PC-3 (cell line): ENCODE measurements at regions not wholly inside any gene's neighbourhood (a gene's known extent, or its start where the extent isn't known, plus 50 kb on each side); places are given as distances from the start of the nearest gene placed in this dataset.

Source experiments
- ATAC-seq: fragments of 200-7000 bp; cut with Tn5 transposase; 2 replicates; pipeline ENCODE4 v1.9.1; 2020; ENCODE audit warnings: mild to moderate bottlenecking, moderate library complexity
- BruUV-seq: library from RNA; stranded (reverse); fragments of 400-500 nt; replicated peaks from 2 replicates; lab custom pipeline; 2021; lab: Mats Ljungman, UMichigan
- CTCF ChIA-PET: fragments of 300-600 bp; sonication (Branson Sonifier 250); formaldehyde crosslinking; loops from one replicate; lab custom pipeline; 2022; ENCODE audit warnings: antibody characterized with exemption; lab: Charles Lee
- POLR2A ChIA-PET: fragments of 300-600 bp; sonication (Branson Sonifier 250); formaldehyde crosslinking; loops from one replicate; lab custom pipeline; 2022; ENCODE audit warnings: antibody characterized with exemption; ENCODE audit not compliant: unreplicated experiment; lab: Charles Lee
- DNase-seq: peaks from one replicate; pipeline ENCODE4 v3.0.0-alpha.2; 2015
- H2AFZ ChIP-seq: fragments of 300-600 bp; sonication (generic); 2 replicates; pipeline ENCODE4 v1.6.0; 2016; ENCODE audit warnings: antibody characterized with exemption, low read length
- H3F3A ChIP-seq: fragments of 300-600 bp; sonication (generic); one replicate; pipeline ENCODE4 v1.6.0; 2017; ENCODE audit warnings: antibody characterized with exemption, low read length, control low read depth, mild to moderate bottlenecking; ENCODE audit not compliant: unreplicated experiment
- H3K27ac ChIP-seq: fragments of 300-600 bp; sonication (generic); 2 replicates; pipeline ENCODE4 v1.5.1; 2016; ENCODE audit warnings: mild to moderate bottlenecking, low read length
- H3K27me3 ChIP-seq: fragments of 300-600 bp; sonication (generic); 2 replicates; pipeline ENCODE4 v1.6.1; 2016; ENCODE audit warnings: low read length, mixed read lengths
- H3K36me3 ChIP-seq: fragments of 300-600 bp; sonication (generic); 2 replicates; pipeline ENCODE4 v1.6.1; 2016; ENCODE audit warnings: low read depth, mixed run types, low read length, mixed read lengths
- H3K4me1 ChIP-seq: fragments of 300-600 bp; sonication (generic); 2 replicates; pipeline ENCODE4 v1.5.1; 2016; ENCODE audit warnings: low read length; ENCODE audit not compliant: insufficient read depth
- H3K4me2 ChIP-seq: fragments of 300-600 bp; sonication (generic); 2 replicates; pipeline ENCODE4 v1.6.0; 2016; ENCODE audit warnings: low read length
- H3K4me3 ChIP-seq: fragments of 300-600 bp; sonication (generic); 2 replicates; pipeline ENCODE4 v1.5.1; 2016; ENCODE audit warnings: mild to moderate bottlenecking, low read length, mixed read lengths
- H3K79me2 ChIP-seq: fragments of 300-600 bp; sonication (generic); 2 replicates; pipeline ENCODE4 v1.6.1; 2017; ENCODE audit warnings: low read length, mixed read lengths
- H3K9ac ChIP-seq: fragments of 300-600 bp; sonication (generic); 2 replicates; pipeline ENCODE4 v1.6.0; 2016; ENCODE audit warnings: mild to moderate bottlenecking, low read length
- H3K9me2 ChIP-seq: fragments of 300-600 bp; sonication (generic); replicated peaks from 2 replicates; pipeline ENCODE4 v1.6.1; 2016; ENCODE audit warnings: mixed run types, low read length, mixed read lengths
- H3K9me3 ChIP-seq: fragments of 300-600 bp; sonication (generic); 2 replicates; pipeline ENCODE4 v1.6.1; 2016; ENCODE audit warnings: low read length, mixed read lengths
- H4K20me1 ChIP-seq: fragments of 300-600 bp; sonication (generic); 2 replicates; pipeline ENCODE4 v1.6.1; 2016; ENCODE audit warnings: low read length, mixed read lengths
- CTCF ChIP-seq: fragments of 300-600 bp; sonication (generic); conservative IDR thresholded peaks from 2 replicates; pipeline ENCODE4 v1.5.1; 2017; ENCODE audit warnings: antibody characterized with exemption, low read depth, mild to moderate bottlenecking, low read length
- EZH2 ChIP-seq: fragments of 300-600 bp; sonication (generic); IDR thresholded peaks from one replicate; pipeline ENCODE4 v1.6.1; 2017; ENCODE audit warnings: antibody characterized with exemption, mild to moderate bottlenecking, low read length; ENCODE audit not compliant: unreplicated experiment
- EZH2phosphoT487 ChIP-seq: fragments of 300-600 bp; sonication (generic); IDR thresholded peaks from 2 replicates; pipeline ENCODE4 v1.6.1; 2018; ENCODE audit warnings: mild to moderate bottlenecking, antibody characterized with exemption, low read length, borderline replicate concordance
- intact Hi-C: fragments of 100-400 bp; cut with micrococcal nuclease; formaldehyde crosslinking; loops from 2 replicates; pipeline ENCODE4 v1.9.0; 2023

DNA sequence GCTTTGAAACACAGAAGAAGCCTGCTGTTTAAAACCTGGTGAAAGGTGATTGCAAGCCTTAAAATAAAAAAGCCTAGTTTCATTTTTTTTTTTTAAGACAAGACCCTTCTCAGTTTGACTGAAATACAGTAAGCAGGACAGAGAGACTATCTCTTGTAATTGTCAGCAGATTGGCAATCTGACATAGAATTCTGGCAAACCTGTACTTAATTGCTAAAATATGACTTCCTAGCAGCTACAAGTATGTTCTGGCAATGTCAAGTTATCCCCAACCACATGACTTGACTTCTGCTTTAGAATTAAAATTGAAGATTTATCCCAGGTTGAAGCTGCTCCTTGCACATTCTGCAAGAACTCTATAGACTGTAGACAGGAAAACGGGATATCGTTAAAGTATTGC, 232.8 kb upstream of the NR2F2 start:
- Histone ChIP-seq H3K27ac (no peak overlapping the region), H3K4me1 (peaks cover 6% of the 10 kb centered on the region; the same call in 1 of the 2 replicates), H3F3A (no peaks in the 10 kb centered on the region), H3K4me2 (no peak overlapping the region), H4K20me1 (no peaks in the 10 kb centered on the region), H3K4me3 (no peak overlapping the region), H3K36me3 (no peaks in the 10 kb centered on the region), H3K9me2 (no peaks in the 10 kb centered on the region), H3K79me2 (no peaks in the 10 kb centered on the region), H3K27me3 (no peaks in the 10 kb centered on the region), H2AFZ (no peak overlapping the region), H3K9ac (no peak overlapping the region), H3K9me3 (no peaks in the 10 kb centered on the region)
- CTCF ChIA-PET, result no interaction called here
- TF ChIP-seq CTCF (no peak), EZH2 (no peak), EZH2phosphoT487 (no peak)
- POLR2A ChIA-PET, result no interaction called here
- no TSS peak for BruUV-seq
- intact Hi-C loops, result no loop called here
- DNase-seq (no peak), ATAC-seq (no peak)

DNA sequence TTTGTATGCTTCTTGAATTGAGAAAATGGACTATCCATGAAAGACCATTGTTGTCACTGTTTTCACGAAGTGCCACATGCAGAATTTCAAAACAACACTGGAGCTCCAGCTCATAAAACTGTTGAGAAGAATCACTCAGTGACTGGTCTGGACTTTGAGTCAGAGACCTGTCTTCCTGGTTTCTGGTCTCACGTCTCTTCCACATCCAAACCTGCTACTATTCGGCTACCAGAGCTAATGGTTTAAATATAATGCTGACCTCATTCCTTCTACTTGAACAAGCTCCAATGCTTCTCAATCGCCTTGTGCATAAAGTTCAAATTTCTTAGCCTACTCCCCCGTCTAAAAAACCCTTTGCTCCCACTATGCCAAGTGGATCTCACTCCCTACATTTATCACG, 227.9 kb upstream of the NR2F2 start:
- peaks cover 3% of the 10 kb centered on the region; the same call in 1 of the 2 replicates for H3K4me1 ChIP-seq
- no peak overlapping the region for H3K4me2 ChIP-seq
- no peak overlapping the region for H2AFZ ChIP-seq
- H3K9me2 ChIP-seq, result no peaks in the 10 kb centered on the region
- no peaks in the 10 kb centered on the region for H3K36me3 ChIP-seq
- POLR2A ChIA-PET, result no interaction called here
- DNase-seq, result peak; percentile 72
- no peaks in the 10 kb centered on the region for H3F3A ChIP-seq
- no peak for TF ChIP-seq CTCF
- TF ChIP-seq EZH2, result no peak
- TF ChIP-seq EZH2phosphoT487, result no peak
- no peaks in the 10 kb centered on the region for H3K27me3 ChIP-seq
- no peaks in the 10 kb centered on the region for H4K20me1 ChIP-seq
- intact Hi-C loops, result no loop called here
- no peak overlapping the region for H3K9ac ChIP-seq
- CTCF ChIA-PET, result no interaction called here
- H3K4me3 ChIP-seq, result no peak overlapping the region
- BruUV-seq, result no TSS peak
- no peak overlapping the region for H3K27ac ChIP-seq
- H3K79me2 ChIP-seq, result no peaks in the 10 kb centered on the region
- ATAC-seq, result no peak
- no peaks in the 10 kb centered on the region for H3K9me3 ChIP-seq

GRCh38 chr15:96106181-96106580, 224.3 kb upstream of the NR2F2 start:
- H3K4me1 ChIP-seq, result peaks cover 3% of the 10 kb centered on the region; the same call in 1 of the 2 replicates
- no peak overlapping the region for H3K27ac ChIP-seq
- no peak for DNase-seq
- no peak overlapping the region for H3K4me2 ChIP-seq
- POLR2A ChIA-PET, result no interaction called here
- no peak overlapping the region for H3K9ac ChIP-seq
- H3K9me3 ChIP-seq, result no peaks in the 10 kb centered on the region
- H3K79me2 ChIP-seq, result no peaks in the 10 kb centered on the region
- no peaks in the 10 kb centered on the region for H3K36me3 ChIP-seq
- TF ChIP-seq EZH2phosphoT487 (no peak), CTCF (no peak), EZH2 (no peak)
- H4K20me1 ChIP-seq, result no peaks in the 10 kb centered on the region
- no peak for ATAC-seq
- H3F3A ChIP-seq, result no peaks in the 10 kb centered on the region
- no peak overlapping the region for H3K4me3 ChIP-seq
- H3K27me3 ChIP-seq, result no peaks in the 10 kb centered on the region
- CTCF ChIA-PET, result no interaction called here
- no peaks in the 10 kb centered on the region for H3K9me2 ChIP-seq
- BruUV-seq, result no TSS peak
- H2AFZ ChIP-seq, result no peak overlapping the region
- intact Hi-C loops, result no loop called here
